H1 (cell line): ENCODE measurements at regions not wholly inside any gene's neighbourhood (a gene's known extent, or its start where the extent isn't known, plus 50 kb on each side); places are given as distances from the start of the nearest gene placed in this dataset.

Experiments
- CTCF ChIA-PET: fragments of 300-600 bp; sonication (Branson Sonifier 250); formaldehyde crosslinking; loops from one replicate; lab custom pipeline; 2021; ENCODE audit not compliant: partially characterized antibody; lab: Charles Lee
- POLR2A ChIA-PET: fragments of 300-600 bp; sonication (Branson Sonifier 250); formaldehyde crosslinking; loops from one replicate; lab custom pipeline; 2021; ENCODE audit warnings: inconsistent platforms; ENCODE audit not compliant: partially characterized antibody; lab: Charles Lee
- DNase-seq, 2 experiments: peaks; one replicate each; pipeline versions ENCODE4 v3.0.0 to v3.0.0-alpha.2; 2010 to 2022; ENCODE audit warnings: low spot score in 2 of 2, low read depth in 1 of 2, mixed read lengths in 1 of 2
- FAIRE-seq: peaks from 2 replicates; lab custom pipeline; 2011; peaks lifted over from hg19 to GRCh38; lab: Jason Lieb, UNC
- H2AFZ ChIP-seq: 2 replicates; pipeline ENCODE4 v1.8.1; 2012; ENCODE audit warnings: low read length, inconsistent platforms
- H2AK5ac ChIP-seq: 2 replicates; pipeline ENCODE4 v1.6.1; 2013; ENCODE audit warnings: low read depth, low read length
- H2BK120ac ChIP-seq: replicated peaks from 2 replicates; pipeline ENCODE3; 2013; ENCODE audit warnings: low read depth, low read length, inconsistent platforms
- H2BK12ac ChIP-seq: 2 replicates; pipeline ENCODE4 v1.6.1; 2013; ENCODE audit warnings: low read depth, low read length
- H2BK15ac ChIP-seq: 2 replicates; pipeline ENCODE4 v1.6.1; 2013; ENCODE audit warnings: low read length
- H2BK20ac ChIP-seq: 2 replicates; pipeline ENCODE4 v1.6.1; 2013; ENCODE audit warnings: low read length
- H2BK5ac ChIP-seq: 2 replicates; pipeline ENCODE4 v1.6.1; 2013; ENCODE audit warnings: low read depth, low read length
- H3K14ac ChIP-seq: 2 replicates; pipeline ENCODE4 v1.6.1; 2013; ENCODE audit warnings: inconsistent platforms; ENCODE audit not compliant: insufficient read length
- H3K18ac ChIP-seq: 2 replicates; pipeline ENCODE4 v1.6.1; 2013; ENCODE audit warnings: low read length; ENCODE audit errors: extremely low read depth
- H3K23ac ChIP-seq: 2 replicates; pipeline ENCODE4 v1.6.1; 2013; ENCODE audit warnings: inconsistent platforms; ENCODE audit not compliant: insufficient read length
- H3K23me2 ChIP-seq: 2 replicates; pipeline ENCODE4 v1.6.1; 2013; ENCODE audit warnings: low read depth, low read length
- H3K27ac ChIP-seq: 2 replicates; pipeline ENCODE4 v1.6.1; 2011; ENCODE audit warnings: low read depth, low read length, inconsistent platforms
- H3K27me3 ChIP-seq, 4 experiments: replicated peaks in 1 of 4; 1 replicate in 1 of 4; 2 replicates in 3 of 4; pipeline versions ENCODE4 v1.6.1 to v1.8.1; 2011 to 2013; ENCODE audit warnings: low read length in 3 of 4, mild to moderate bottlenecking in 3 of 4, inconsistent platforms in 2 of 4, mixed read lengths in 2 of 4, moderate library complexity in 1 of 4; ENCODE audit not compliant: control insufficient read depth in 3 of 4, insufficient read depth in 3 of 4; ENCODE audit errors: extremely low read depth in 1 of 4
- H3K36me3 ChIP-seq, 4 experiments: 2 replicates each; pipeline versions ENCODE4 v1.6.1 to v1.8.1; 2011 to 2013; ENCODE audit warnings: mild to moderate bottlenecking in 4 of 4, low read length in 3 of 4, moderate library complexity in 2 of 4, control low read depth in 1 of 4, inconsistent platforms in 1 of 4; ENCODE audit not compliant: insufficient read depth in 4 of 4, control insufficient read depth in 2 of 4
- H3K4ac ChIP-seq: replicated peaks from 2 replicates; pipeline ENCODE3; 2013; ENCODE audit warnings: low read length, low read depth, mixed read lengths, inconsistent platforms; ENCODE audit not compliant: insufficient read length
- H3K4me1 ChIP-seq, 4 experiments: replicated peaks in 1 of 4; 1 replicate in 1 of 4; 2 replicates in 3 of 4; pipeline versions ENCODE4 v1.6.1 to v1.8.1; 2011 to 2013; ENCODE audit warnings: low read length in 3 of 4, inconsistent platforms in 2 of 4, mixed read lengths in 1 of 4; ENCODE audit not compliant: insufficient read depth in 4 of 4, control insufficient read depth in 3 of 4
- H3K4me2 ChIP-seq, 2 experiments: 2 replicates each; pipeline versions ENCODE4 v1.6.1 to v1.8.1; 2011 to 2013; ENCODE audit warnings: low read depth in 2 of 2, low read length in 2 of 2, control low read depth in 1 of 2, inconsistent platforms in 1 of 2, mild to moderate bottlenecking in 1 of 2; ENCODE audit not compliant: insufficient read depth in 1 of 2
- H3K4me3 ChIP-seq, 4 experiments: fragments of 200-600, 300-600 bp in 1 of 4; sonication (generic), shearing (Covaris generic), sonication (Bioruptor Twin) in 1 of 4; 2 replicates each; pipeline versions ENCODE4 v1.5.1 to v1.8.1; 2011 to 2016; ENCODE audit warnings: low read length in 4 of 4, low read depth in 3 of 4, control low read depth in 2 of 4, inconsistent platforms in 2 of 4, mild to moderate bottlenecking in 2 of 4, mixed read lengths in 1 of 4, moderate library complexity in 1 of 4; ENCODE audit not compliant: insufficient read depth in 2 of 4; ENCODE audit errors: extremely low read depth in 1 of 4
- H3K56ac ChIP-seq: replicated peaks from 2 replicates; pipeline ENCODE3; 2013; ENCODE audit warnings: low read depth, mild to moderate bottlenecking, mixed read lengths, low read length, inconsistent platforms; ENCODE audit not compliant: insufficient read length
- H3K79me1 ChIP-seq: 2 replicates; pipeline ENCODE4 v1.6.1; 2013; ENCODE audit warnings: low read depth, low read length, control low read depth
- H3K79me2 ChIP-seq, 2 experiments: 2 replicates each; pipeline versions ENCODE4 v1.6.1 to v1.8.1; 2012 to 2013; ENCODE audit warnings: low read length in 2 of 2, mild to moderate bottlenecking in 2 of 2, inconsistent platforms in 1 of 2; ENCODE audit not compliant: insufficient read depth in 2 of 2, control insufficient read depth in 1 of 2
- H3K9ac ChIP-seq, 4 experiments: replicated peaks in 1 of 4; 1 replicate in 1 of 4; 2 replicates in 3 of 4; pipeline versions ENCODE4 v1.6.1 to v1.8.1; 2011 to 2013; ENCODE audit warnings: low read depth in 3 of 4, low read length in 3 of 4, control low read depth in 2 of 4, mild to moderate bottlenecking in 2 of 4, moderate library complexity in 2 of 4, inconsistent platforms in 1 of 4; ENCODE audit errors: extremely low read depth in 1 of 4
- H3K9me3 ChIP-seq, 2 experiments: 2 replicates each; pipeline versions ENCODE4 v1.6.1 to v1.8.1; 2012 to 2013; ENCODE audit warnings: mild to moderate bottlenecking in 2 of 2, moderate library complexity in 2 of 2, control low read depth in 1 of 2, inconsistent platforms in 1 of 2, low read depth in 1 of 2, low read length in 1 of 2, mixed read lengths in 1 of 2; ENCODE audit not compliant: insufficient read depth in 2 of 2
- H4K20me1 ChIP-seq, 2 experiments: replicated peaks in 1 of 2; 2 replicates each; pipeline versions ENCODE3 to v1.8.1; 2011 to 2013; ENCODE audit warnings: inconsistent platforms in 2 of 2, low read length in 2 of 2, mild to moderate bottlenecking in 1 of 2; ENCODE audit not compliant: insufficient read depth in 2 of 2, control insufficient read depth in 1 of 2
- H4K5ac ChIP-seq: 2 replicates; pipeline ENCODE4 v1.6.1; 2013; ENCODE audit warnings: low read length, low read depth, mixed read lengths, inconsistent platforms; ENCODE audit not compliant: insufficient read length
- H4K8ac ChIP-seq: 2 replicates; pipeline ENCODE4 v1.8.0; 2013; ENCODE audit warnings: mild to moderate bottlenecking, moderate library complexity, low read length, inconsistent platforms; ENCODE audit not compliant: insufficient read depth; ENCODE audit errors: extremely low read depth
- H4K91ac ChIP-seq: replicated peaks from 2 replicates; pipeline ENCODE3; 2013; ENCODE audit warnings: low read length, mixed read lengths, inconsistent platforms; ENCODE audit not compliant: insufficient read length
- BCL11A ChIP-seq, 2 experiments: IDR thresholded peaks; one replicate each; pipeline ENCODE4 v1.6.1; 2011; ENCODE audit warnings: low read depth in 2 of 2, low read length in 2 of 2, mild to moderate bottlenecking in 2 of 2
- BRCA1 ChIP-seq: IDR thresholded peaks from 2 replicates; pipeline ENCODE4 v1.6.1; 2012; ENCODE audit warnings: low read depth, low read length, improper control_type of control experiment
- CBX5 ChIP-seq: fragments of 300-800, 300-1000 bp; sonication (generic); IDR thresholded peaks from 2 replicates; pipeline ENCODE4 v1.7.1; 2016; ENCODE audit warnings: antibody characterized with exemption, low read length, low read depth
- CHD1 ChIP-seq: IDR thresholded peaks from 2 replicates; pipeline ENCODE4 v1.6.1; 2012; ENCODE audit warnings: low read depth, low read length, improper control_type of control experiment
- CHD2 ChIP-seq: IDR thresholded peaks from 2 replicates; pipeline ENCODE4 v1.6.1; 2012; ENCODE audit warnings: low read length, improper control_type of control experiment
- E2F6 ChIP-seq: IDR thresholded peaks from 2 replicates; pipeline ENCODE4 v1.6.1; 2012; ENCODE audit warnings: inconsistent platforms
- FOSL1 ChIP-seq: IDR thresholded peaks from 2 replicates; pipeline ENCODE4 v1.6.1; 2011; ENCODE audit warnings: mild to moderate bottlenecking, low read depth, low read length, moderate library complexity; ENCODE audit not compliant: insufficient read depth
- GTF2F1 ChIP-seq: IDR thresholded peaks from 2 replicates; pipeline ENCODE4 v1.6.1; 2012; ENCODE audit warnings: low read depth, low read length, improper control_type of control experiment, borderline replicate concordance
- PHF8 ChIP-seq: fragments of 200-600 bp; sonication (generic); conservative IDR thresholded peaks from 2 replicates; pipeline ENCODE4 v1.7.1; 2012; ENCODE audit warnings: low read depth, mild to moderate bottlenecking, inconsistent platforms, low read length, moderate library complexity
- POLR2AphosphoS5 ChIP-seq: IDR thresholded peaks from 2 replicates; pipeline ENCODE4 v1.6.1; 2011; ENCODE audit warnings: low read depth, low read length
- RAD21 ChIP-seq, 2 experiments: IDR thresholded peaks in 1 of 2; conservative IDR thresholded peaks in 1 of 2; 2 replicates each; pipeline ENCODE4 v1.6.1; 2011; ENCODE audit warnings: low read depth in 2 of 2, low read length in 2 of 2, improper control_type of control experiment in 1 of 2, inconsistent platforms in 1 of 2, mild to moderate bottlenecking in 1 of 2, moderate library complexity in 1 of 2
- RFX5 ChIP-seq: IDR thresholded peaks from 2 replicates; pipeline ENCODE4 v1.6.1; 2011; ENCODE audit warnings: low read depth, low read length, improper control_type of control experiment, borderline replicate concordance
- SIRT6 ChIP-seq: IDR thresholded peaks from one replicate; pipeline ENCODE4 v1.7.1; 2012; ENCODE audit warnings: low read length, inconsistent platforms
- SIX5 ChIP-seq: IDR thresholded peaks from 2 replicates; pipeline ENCODE4 v1.6.1; 2011; ENCODE audit warnings: mild to moderate bottlenecking, low read depth, low read length
- SUZ12 ChIP-seq: fragments of 200-600 bp; sonication (generic); IDR thresholded peaks from 2 replicates; pipeline ENCODE4 v1.6.1; 2012; ENCODE audit warnings: mild to moderate bottlenecking, inconsistent platforms, low read length, moderate library complexity, mixed read lengths
- TAF7 ChIP-seq: optimal IDR thresholded peaks from 2 replicates; pipeline ENCODE3; 2011; ENCODE audit warnings: low read depth, mild to moderate bottlenecking, inconsistent platforms, low read length, moderate library complexity, borderline replicate concordance
- ZNF274 ChIP-seq: IDR thresholded peaks from 2 replicates; pipeline ENCODE4 v1.7.0; 2012; ENCODE audit warnings: low read length, borderline replicate concordance; ENCODE audit errors: extremely low read depth

- Histone ChIP-seq H2AK5ac (no peak overlapping the region), H3K56ac (no peak overlapping the region), H3K14ac (no peak overlapping the region), H2BK120ac (no peak overlapping the region), H2BK12ac (no peak overlapping the region), H3K27me3 (no peaks in the 10 kb centered on the region), H3K9me3 (no peaks in the 10 kb centered on the region), H3K27ac (no peak overlapping the region), H3K4me3 (no peak overlapping the region), H4K20me1 (no peaks in the 10 kb centered on the region), H2AFZ (no peak overlapping the region), H3K36me3 (no peaks in the 10 kb centered on the region), H3K79me1 (no peaks in the 10 kb centered on the region), H2BK15ac (no peak overlapping the region), H2BK5ac (no peak overlapping the region), H3K9ac (no peak overlapping the region), H3K23ac (no peak overlapping the region), H4K5ac (no peak overlapping the region), H2BK20ac (no peak overlapping the region), H4K91ac (no peak overlapping the region), H3K4me1 (no peaks in the 10 kb centered on the region), H4K8ac (no peak overlapping the region), H3K18ac (no peak overlapping the region), H3K79me2 (no peaks in the 10 kb centered on the region), H3K4ac (no peak overlapping the region), H3K4me2 (no peak overlapping the region), H3K23me2 (no peaks in the 10 kb centered on the region)
- no peak for FAIRE-seq
- no peak for DNase-seq
- ChIA-PET CTCF (no interaction called here), POLR2A (no interaction called here)
- no peak for TF ChIP-seq CBX5
- TF ChIP-seq RFX5, result no peak
- no peak for TF ChIP-seq BRCA1
- TF ChIP-seq TAF7, result no peak
- no peak for TF ChIP-seq CHD2
- TF ChIP-seq GTF2F1, result no peak
- TF ChIP-seq PHF8, result no peak
- no peak for TF ChIP-seq CHD1
- TF ChIP-seq RAD21 (IDR thresholded peaks at IDR 0.05 in 1 of 2, conservative IDR thresholded peaks at IDR 0.05 in 1 of 2; ENCODE audit: low read depth in 2 of 2, low read length in 2 of 2), result no peak
- no peak for TF ChIP-seq FOSL1
- no peak for TF ChIP-seq SIX5
- no peak for TF ChIP-seq POLR2AphosphoS5
- no peak for TF ChIP-seq SUZ12
- no peak for TF ChIP-seq SIRT6
- no peak for TF ChIP-seq E2F6
- no peak for TF ChIP-seq BCL11A (IDR thresholded peaks at IDR 0.05; ENCODE audit: low read depth in 2 of 2, low read length in 2 of 2)
- TF ChIP-seq ZNF274, result no peak
Measured at GRCh38 chr12:90897986-90898385, 57.0 kb downstream of the CCER1 start.
